Heart right ventricle (tissue), 16 donors: ENCODE measurements at regions not wholly inside any gene's neighbourhood (a gene's known extent, or its start where the extent isn't known, plus 50 kb on each side); places are given as distances from the start of the nearest gene placed in this dataset.

Source experiments
- ATAC-seq, 8 donors: fragments of 200-7000 bp; cut with Tn5 transposase; one replicate each; pipeline ENCODE4 v1.9.1; 2020; ENCODE audit warnings: mild to moderate bottlenecking in 8 of 8, moderate library complexity in 8 of 8, moderate number of reproducible peaks in 1 of 8
- DNase-seq, 2 donors: peaks; one replicate each; pipeline ENCODE4 v3.0.0-alpha.2; 2020
- H3K27ac ChIP-seq, 10 donors: fragments of 200-600 bp; sonication (generic) in 2 of 10; one replicate each; pipeline versions ENCODE4 v1.5.0 to v1.8.0; 2020 to 2022; ENCODE audit warnings: mild to moderate bottlenecking in 3 of 10
- H3K27me3 ChIP-seq, 7 donors: fragments of 200-600 bp; one replicate each; pipeline ENCODE4 v1.8.0; 2021 to 2022; ENCODE audit warnings: mild to moderate bottlenecking in 2 of 7
- H3K36me3 ChIP-seq, 9 donors: fragments of 200-600 bp; sonication (generic) in 1 of 9; one replicate each; pipeline versions ENCODE4 v1.5.0 to v1.8.0; 2020 to 2022; ENCODE audit warnings: mild to moderate bottlenecking in 2 of 9
- H3K4me1 ChIP-seq, 9 donors: fragments of 200-600 bp; sonication (generic) in 1 of 9; one replicate each; pipeline versions ENCODE4 v1.5.0 to v1.8.0; 2020 to 2022; ENCODE audit warnings: mild to moderate bottlenecking in 4 of 9
- H3K4me3 ChIP-seq, 10 donors: fragments of 200-600 bp; sonication (generic) in 2 of 10; one replicate each; pipeline versions ENCODE4 v1.5.0 to v1.8.0; 2020 to 2022; ENCODE audit warnings: mild to moderate bottlenecking in 7 of 10, moderate library complexity in 2 of 10
- H3K9me3 ChIP-seq, 11 donors: fragments of 200-600 bp in 10 of 11; sonication (generic) in 2 of 11; one replicate each; pipeline versions ENCODE4 v1.5.0 to v1.8.0; 2013 to 2022; ENCODE audit warnings: mild to moderate bottlenecking in 2 of 11, control low read depth in 1 of 11, moderate library complexity in 1 of 11
- WGBS, 2 donors: extraction: QIAGEN DNeasy Blood & Tissue Kit; methylation state at CpG; one replicate each; pipeline ENCODE4 v1.1.7; 2013; ENCODE audit warnings: inconsistent platforms in 1 of 2; 5-methylcytosine and 5-hydroxymethylcytosine counted together
- intact Hi-C, 10 donors: fragments of 100-400 bp; cut with DNase I; formaldehyde crosslinking; loops; one replicate each; pipeline versions ENCODE4 v1.11.1 to v1.14.2; 2022
- TF ChIP-seq, protein P1 (sequence below), 9 donors: fragments of 200-600 bp; sonication (generic) in 2 of 9; IDR thresholded peaks; one replicate each; pipeline versions ENCODE4 v1.5.0 to v1.8.0; 2021 to 2022; ENCODE audit warnings: antibody characterized with exemption in 9 of 9, mild to moderate bottlenecking in 5 of 9, moderate library complexity in 1 of 9
- donor health status: Arrhythmogenic right ventricular cardiomyopathy.
- donor health status: ischemic (EF 13 %, LVEDD 7.1; RV severe dilation, severe dysfunction).
- donor health status: healthy with polysubstance abuse.
- donor health status: DM: no; HTN: yes; CAD: no.
- donor health status: DM: no; HTN: no; CAD: no.
- donor health status: ischemic (EF 25% LVEDD 6.9; RV normal size, moderate dysfunction).
- donor health status: ischemic (EF 25% LVEDD 5.7; RV mildly dilated, moderate dysfunction).
- donor health status: healthy.
- donor health status: DM: yes; HTN: yes; CAD: no.
- donor health status: Ischemic cardiomyopathy.
- donor health status: ischemic (EF 35%, LVEDD 5.7; RV mildly dilated, moderate dysfunction).
- donor health status: nonischemic (EF 11% LVEDD 7.7; RV severe dilation, severe dysfunction).
- donor health status: DM: yes; HTN: yes; CAD: no.
- donor health status: PGD.
- donor health status: ischemic (EF 29% LVEDD 5.4; RV normal size, mild dysfunction).
- donor health status: nonischemic (EF 23%, LVEDD 6.1; RV moderate dilation, normal function).

DNA sequence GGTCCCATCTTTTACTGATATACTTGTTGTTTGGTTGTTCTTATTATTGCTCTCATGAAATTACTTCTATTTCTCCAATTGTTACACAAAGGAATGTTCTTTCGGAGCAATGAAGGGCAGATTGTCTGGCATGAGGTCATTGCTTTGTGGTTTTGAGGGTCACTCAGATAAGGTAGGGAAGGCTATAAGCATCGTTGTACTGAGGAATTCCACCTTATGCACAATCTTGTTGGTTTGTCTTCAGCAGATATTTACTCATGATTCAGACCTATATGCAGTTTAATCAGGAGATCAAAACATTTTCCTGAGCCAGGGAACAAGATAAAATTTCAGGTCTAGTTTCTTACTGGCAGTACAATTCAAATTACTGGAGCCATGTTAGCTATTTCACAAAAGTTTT, 163.0 kb upstream of the SPHKAP start:
- TF ChIP-seq, protein P1, sequence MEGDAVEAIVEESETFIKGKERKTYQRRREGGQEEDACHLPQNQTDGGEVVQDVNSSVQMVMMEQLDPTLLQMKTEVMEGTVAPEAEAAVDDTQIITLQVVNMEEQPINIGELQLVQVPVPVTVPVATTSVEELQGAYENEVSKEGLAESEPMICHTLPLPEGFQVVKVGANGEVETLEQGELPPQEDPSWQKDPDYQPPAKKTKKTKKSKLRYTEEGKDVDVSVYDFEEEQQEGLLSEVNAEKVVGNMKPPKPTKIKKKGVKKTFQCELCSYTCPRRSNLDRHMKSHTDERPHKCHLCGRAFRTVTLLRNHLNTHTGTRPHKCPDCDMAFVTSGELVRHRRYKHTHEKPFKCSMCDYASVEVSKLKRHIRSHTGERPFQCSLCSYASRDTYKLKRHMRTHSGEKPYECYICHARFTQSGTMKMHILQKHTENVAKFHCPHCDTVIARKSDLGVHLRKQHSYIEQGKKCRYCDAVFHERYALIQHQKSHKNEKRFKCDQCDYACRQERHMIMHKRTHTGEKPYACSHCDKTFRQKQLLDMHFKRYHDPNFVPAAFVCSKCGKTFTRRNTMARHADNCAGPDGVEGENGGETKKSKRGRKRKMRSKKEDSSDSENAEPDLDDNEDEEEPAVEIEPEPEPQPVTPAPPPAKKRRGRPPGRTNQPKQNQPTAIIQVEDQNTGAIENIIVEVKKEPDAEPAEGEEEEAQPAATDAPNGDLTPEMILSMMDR (IDR thresholded peaks at IDR 0.05) = no peak
- intact Hi-C loops = loop anchor here in 2 of 10 donors (10.0 kb wide), 1 partner anchor 160 kb away; the partner anchor contains the start of gene SPHKAP (in 2 of the 2)
- Histone ChIP-seq H3K4me3 (no peak overlapping the region), H3K9me3 (peaks cover 0 to 33% (median 7%) of the 10 kb centered on the region in 11 donors), H3K4me1 (peaks cover 0 to 11% (median 0%) of the 10 kb centered on the region in 9 donors), H3K36me3 (no peaks in the 10 kb centered on the region), H3K27me3 (no peaks in the 10 kb centered on the region), H3K27ac (no peak overlapping the region)
- DNase-seq (no peak), ATAC-seq (no peak)
- WGBS, 2 donors = 41 to 45% methylated on average over 2 of the region's 2 CpGs

GRCh38 chr2:228339525-228339924, 158.0 kb upstream of the SPHKAP start:
- intact Hi-C loops = no loop called here
- Histone ChIP-seq H3K27me3 (no peaks in the 10 kb centered on the region), H3K36me3 (no peaks in the 10 kb centered on the region), H3K27ac (no peak overlapping the region), H3K4me1 (no peaks in the 10 kb centered on the region), H3K4me3 (no peak overlapping the region), H3K9me3 (peaks cover 0 to 48% (median 10%) of the 10 kb centered on the region in 11 donors)
- DNase-seq = no peak
- ATAC-seq = no peak
- TF ChIP-seq, protein P1 (IDR thresholded peaks at IDR 0.05) = no peak

GRCh38 chr2:228334180-228334579, 152.7 kb upstream of the SPHKAP start:
- intact Hi-C loops = loop anchor here in 1 of 10 donors (5.0 kb wide), 1 partner anchor 318 kb away; no protein-coding TSS in a partner anchor
- Histone ChIP-seq H3K27ac (peak overlapping the region in 4 of 10 donors; percentile 18 to 45 (median 36)), H3K9me3 (peaks cover 0 to 42% (median 3%) of the 10 kb centered on the region in 11 donors), H3K4me3 (no peak overlapping the region), H3K4me1 (peaks cover 0 to 5% (median 0%) of the 10 kb centered on the region in 9 donors), H3K27me3 (no peaks in the 10 kb centered on the region), H3K36me3 (no peaks in the 10 kb centered on the region)
- TF ChIP-seq, protein P1 (IDR thresholded peaks at IDR 0.05) = no peak
- ATAC-seq (peak in 3 of 8 donors; percentile 53 to 70 (median 62)), DNase-seq (no peak)
- WGBS, 2 donors = 51 to 58% methylated on average over 2 of the region's 2 CpGs

GRCh38 chr2:228329282-228329681, 147.8 kb upstream of the SPHKAP start:
- WGBS, 2 donors = 40 to 64% methylated on average over 5 of the region's 5 CpGs
- H3K4me3 ChIP-seq = no peak overlapping the region
- no peaks in the 10 kb centered on the region for H3K36me3 ChIP-seq
- intact Hi-C loops = loop anchor here in 5 of 10 donors (10.0 kb wide), 2 partner anchors 144 to 326 kb away; partner anchors contain the start of gene SPHKAP (in 1 of the 5)
- peaks cover 0 to 67% (median 3%) of the 10 kb centered on the region in 11 donors for H3K9me3 ChIP-seq
- TF ChIP-seq, protein P1 (IDR thresholded peaks at IDR 0.05) = no peak
- peak overlapping the region in 8 of 10 donors; percentile 20 to 73 (median 62) for H3K27ac ChIP-seq
- DNase-seq (peak; percentile 28 to 43), ATAC-seq (peak; percentile 61 to 98 (median 91))
- H3K4me1 ChIP-seq = peaks cover 0 to 10% (median 0%) of the 10 kb centered on the region in 9 donors
- no peaks in the 10 kb centered on the region for H3K27me3 ChIP-seq
